HG02973 (cell line): ENCODE measurements at regions not wholly inside any gene's neighbourhood (a gene's known extent, or its start where the extent isn't known, plus 50 kb on each side); places are given as distances from the start of the nearest gene placed in this dataset.
"Not testable (repeated sequence)": the region's sequence is repeated elsewhere in the genome, so short reads cannot be mapped to it uniquely, and the experiment has no call there.

ENCODE experiments used
- ATAC-seq: cut with Tn5 transposase; IDR thresholded peaks from one replicate; pipeline ENCODE4 v1.9.1; 2021; ENCODE audit warnings: moderate library complexity; ENCODE audit not compliant: unreplicated experiment

- no peak for ATAC-seq
Observed at GRCh38 chr4:18635531-18635930, 614.0 kb upstream of the LCORL start.

DNA sequence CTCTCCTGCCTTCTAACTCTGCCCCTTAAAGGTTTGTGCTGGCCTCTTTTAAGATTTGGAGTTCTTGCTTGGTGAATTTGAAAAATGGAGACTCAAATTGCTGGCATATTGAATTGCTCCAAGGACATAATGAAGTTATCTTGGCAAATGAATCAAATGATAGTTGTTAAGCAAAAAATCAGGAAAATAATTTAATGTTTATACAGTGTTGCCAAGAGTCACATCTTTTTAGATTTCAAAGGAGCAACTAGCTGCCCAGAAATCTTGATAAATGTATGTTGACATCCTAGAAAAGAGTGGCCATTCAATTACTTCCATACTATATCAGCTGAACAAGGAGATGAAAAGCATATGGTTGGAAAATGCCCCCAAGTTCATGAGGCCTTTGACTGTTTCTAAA is 610.0 kb upstream of the LCORL start:
- no peak for ATAC-seq

DNA sequence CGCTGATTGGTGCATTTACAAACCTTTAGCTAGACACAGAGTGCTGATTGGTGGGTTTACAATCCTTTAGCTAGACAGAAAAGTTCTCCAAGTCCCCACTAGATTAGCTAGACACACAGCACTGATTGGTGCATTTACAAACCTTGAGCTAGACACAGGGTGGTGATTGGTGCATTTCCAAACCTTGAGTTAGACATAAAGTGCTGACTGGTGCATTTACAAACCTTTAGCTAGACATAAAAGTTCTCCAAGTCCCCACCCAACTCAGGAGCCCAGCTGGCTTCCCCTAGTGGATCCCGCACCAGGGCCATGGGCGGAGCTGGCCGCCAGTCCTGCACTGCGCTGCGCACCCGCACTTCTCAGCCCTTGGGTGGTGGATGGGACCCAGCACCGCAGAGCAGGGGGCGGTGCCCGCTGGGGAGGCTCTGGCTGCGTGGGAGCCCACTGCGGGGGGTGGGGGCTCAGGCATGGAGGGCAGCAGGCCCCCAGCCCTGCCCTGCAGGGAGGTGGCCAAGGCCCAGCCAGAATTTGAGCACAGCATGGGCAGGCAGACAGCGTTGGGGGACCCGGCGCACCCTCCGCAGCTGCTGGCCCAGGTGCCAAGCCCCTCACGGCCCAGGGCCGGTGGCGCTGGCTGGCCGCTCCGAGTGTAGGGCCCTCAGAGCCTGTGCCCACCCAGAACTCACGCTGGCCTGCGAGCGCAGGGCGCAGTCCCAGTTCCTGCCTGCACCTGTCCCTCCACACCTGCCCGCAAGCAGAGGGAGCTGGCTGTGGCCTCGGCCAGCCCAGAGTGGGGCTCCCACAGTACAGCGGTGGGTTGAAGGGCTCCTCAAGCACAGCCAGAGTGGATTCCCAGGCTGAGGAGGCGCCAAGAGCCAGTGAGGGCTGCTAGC is 608.9 kb upstream of the LCORL start:
- ATAC-seq, result no peak

GRCh38 chr4:18627447-18628005 is 606.0 kb upstream of the LCORL start:
- no peak for ATAC-seq

DNA sequence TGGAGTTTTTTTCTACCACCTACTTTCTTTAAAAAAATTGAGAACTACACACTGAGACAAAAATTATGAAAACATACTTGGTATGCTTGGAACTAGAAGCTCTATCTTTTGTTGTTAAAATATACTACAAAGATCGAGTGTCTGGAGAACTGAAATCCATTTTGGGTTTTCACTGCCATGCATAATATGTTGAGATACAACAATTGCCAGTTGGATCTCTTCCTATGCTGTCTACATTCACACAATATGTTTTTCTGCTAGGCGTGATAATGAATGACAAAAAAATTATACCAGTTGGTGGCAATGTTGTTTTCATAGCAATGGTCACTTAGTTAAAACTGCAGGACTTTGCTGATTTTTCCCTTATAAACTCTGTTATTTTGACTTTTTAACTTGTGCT is 605.4 kb upstream of the LCORL start:
- no peak for ATAC-seq

DNA sequence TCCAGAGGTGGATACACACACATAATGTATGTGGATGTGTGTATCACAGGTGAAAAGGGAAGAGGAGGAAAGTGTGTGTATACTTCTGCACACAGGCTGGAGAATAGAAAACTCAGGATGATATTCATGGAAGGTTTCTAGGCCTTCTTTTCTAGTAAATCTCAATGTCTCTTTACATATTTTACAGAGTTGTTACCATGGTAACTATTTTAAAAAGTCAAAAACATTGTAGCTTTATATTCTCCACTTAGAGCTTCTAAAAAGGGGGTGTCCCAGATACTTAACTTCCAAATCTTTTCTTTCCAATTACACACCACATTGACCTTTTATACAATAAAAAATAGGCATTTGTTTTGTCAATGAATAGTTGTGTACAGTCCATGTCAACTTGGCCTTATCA is 604.8 kb upstream of the LCORL start:
- ATAC-seq, result no peak

DNA sequence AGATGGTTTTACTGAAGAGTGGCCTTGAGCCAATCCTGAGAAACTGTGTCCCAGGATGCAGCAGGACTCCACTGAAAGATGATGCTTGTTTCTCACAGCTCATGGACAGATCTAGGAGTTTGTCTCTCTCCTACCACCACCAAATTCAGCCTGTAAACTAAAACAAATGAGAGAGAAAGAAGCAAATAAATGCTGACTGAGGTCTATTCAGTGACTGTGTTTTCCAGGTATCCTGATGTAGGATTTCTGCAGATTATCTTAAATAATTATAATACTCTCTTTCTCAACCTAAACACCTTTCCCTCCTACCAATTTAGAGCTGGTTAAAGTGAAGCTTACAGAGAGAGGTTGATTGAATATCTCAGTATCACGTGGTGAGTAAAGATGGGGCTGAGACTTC is 599.6 kb upstream of the LCORL start:
- no peak for ATAC-seq

DNA sequence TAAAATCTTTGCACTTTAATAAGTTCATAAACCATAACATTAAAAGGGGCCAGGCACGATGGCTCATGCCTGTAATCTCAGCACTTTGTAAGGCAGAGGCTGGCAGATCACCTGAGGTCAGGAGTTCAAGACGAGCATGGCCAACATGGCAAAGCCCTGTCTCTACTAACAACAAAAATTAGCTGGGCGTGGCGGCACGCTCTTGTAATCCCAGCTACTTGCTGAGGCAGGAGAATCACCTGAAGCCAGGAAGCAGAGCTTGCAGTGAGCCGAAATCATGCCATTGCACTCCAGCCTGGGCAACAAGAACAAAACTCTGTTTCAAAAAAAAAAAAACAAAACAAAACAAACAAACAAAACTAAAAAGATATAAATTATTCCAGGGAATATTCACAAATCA is 595.2 kb upstream of the LCORL start:
- ATAC-seq, result no peak

- no peak for ATAC-seq
Observed at GRCh38 chr4:18611026-18611425, 589.5 kb upstream of the LCORL start.

- no peak for ATAC-seq
Observed at GRCh38 chr4:18608908-18609533, 587.5 kb upstream of the LCORL start.

DNA sequence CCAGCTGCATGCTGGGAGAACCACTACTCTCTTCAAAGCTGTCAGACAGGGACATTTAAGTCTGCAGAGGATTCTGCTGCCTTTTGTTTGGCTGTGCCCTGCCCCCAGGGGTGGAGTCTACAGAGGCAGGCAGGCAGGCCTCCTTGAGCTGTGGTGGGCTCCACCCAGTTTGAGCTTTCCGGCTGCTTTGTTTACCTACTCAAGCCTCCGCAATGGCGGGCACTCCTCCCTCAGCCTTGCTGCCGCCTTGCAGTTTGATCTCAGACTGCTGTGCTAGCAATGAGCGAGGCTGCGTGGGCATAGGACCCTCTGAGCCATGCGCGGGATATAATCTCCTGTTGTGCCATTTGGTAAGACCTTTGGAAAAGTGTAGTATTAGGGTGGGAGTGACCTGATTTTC is 581.1 kb upstream of the LCORL start:
- not testable (repeated sequence) for ATAC-seq

GRCh38 chr4:18593297-18594002 is 571.9 kb upstream of the LCORL start:
- peak; percentile 85 for ATAC-seq

- ATAC-seq, result no peak
Observed at GRCh38 chr4:18582841-18583240, 561.3 kb upstream of the LCORL start.

DNA sequence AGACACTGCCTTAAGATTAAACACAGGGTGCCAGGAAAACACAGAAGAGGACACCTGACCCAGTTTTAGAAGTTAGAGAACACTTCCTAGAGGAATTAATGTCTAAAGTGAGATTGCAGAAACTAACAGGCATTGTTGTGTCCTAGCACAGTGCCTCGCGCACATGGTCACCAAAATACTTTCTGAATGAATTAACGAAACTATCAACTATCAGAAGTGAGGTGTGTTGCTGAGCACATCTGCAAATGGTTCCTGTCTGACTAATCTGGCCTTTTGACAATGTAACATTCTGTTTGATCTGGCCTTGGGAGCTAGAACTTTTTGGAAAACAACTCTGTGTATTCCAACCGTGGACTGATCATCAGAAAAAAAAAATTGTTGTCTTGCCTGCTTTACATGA is 556.8 kb upstream of the LCORL start:
- ATAC-seq, result no peak

GRCh38 chr4:18572481-18572880 is 550.9 kb upstream of the LCORL start:
- ATAC-seq, result no peak

DNA sequence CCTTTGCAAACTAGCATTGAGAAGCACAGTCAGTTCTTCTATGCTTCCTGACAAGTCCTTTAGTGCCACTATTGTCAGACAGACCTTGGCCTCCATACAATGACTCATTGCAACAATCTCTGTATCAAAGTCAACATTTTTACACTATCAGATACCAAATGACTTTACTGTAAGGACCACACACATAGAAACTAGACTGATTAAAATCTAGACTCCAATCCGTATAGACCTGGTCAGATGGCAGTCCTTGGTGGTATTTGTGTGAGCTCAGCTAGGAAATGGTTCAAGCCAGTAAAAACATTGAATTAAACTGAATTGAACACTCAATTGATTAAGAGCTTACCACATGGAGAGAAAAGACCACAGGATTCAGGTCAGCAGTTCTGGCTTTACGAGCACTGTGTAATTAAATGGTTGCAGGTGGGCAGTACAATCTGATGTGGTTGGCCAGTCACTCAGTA is 549.8 kb upstream of the LCORL start:
- no peak for ATAC-seq

DNA sequence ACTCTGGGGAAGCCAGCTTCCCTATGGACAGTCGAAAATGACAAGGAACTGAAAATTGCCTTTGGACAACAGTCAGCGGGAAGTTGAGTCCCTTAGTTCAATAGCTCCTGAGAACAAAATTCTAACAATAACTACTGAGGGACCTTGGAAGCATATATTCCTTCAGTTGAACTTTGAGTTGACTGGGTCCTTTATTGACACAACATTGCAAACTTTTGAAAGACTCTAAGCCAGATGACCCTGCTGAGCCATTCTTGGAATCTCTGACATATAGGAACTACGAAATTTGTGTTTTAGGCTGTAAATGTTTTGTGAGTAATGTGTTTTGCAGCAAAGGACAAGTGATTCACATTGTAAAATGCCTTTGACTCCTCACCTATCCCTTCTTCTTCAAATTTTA is 548.8 kb upstream of the LCORL start:
- no peak for ATAC-seq

DNA sequence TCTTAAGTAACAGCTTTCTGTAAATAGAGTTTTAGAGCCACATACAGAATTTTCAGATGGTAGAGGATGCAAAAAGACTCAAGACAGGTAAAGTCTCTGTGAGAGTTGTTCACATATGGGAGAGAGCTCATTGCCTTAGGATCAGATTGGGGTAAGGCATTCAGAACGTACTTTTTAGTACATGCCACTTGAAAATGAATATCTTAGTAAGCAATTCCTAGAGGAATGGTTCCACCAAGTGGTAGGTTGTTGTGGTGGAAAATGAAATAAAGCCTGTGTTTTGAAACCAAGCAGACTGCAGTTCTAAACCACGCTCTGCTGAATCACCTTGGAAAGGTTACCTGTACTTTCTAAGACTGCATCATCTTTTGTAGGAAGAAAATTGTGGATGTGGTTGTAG is 547.0 kb upstream of the LCORL start:
- no peak for ATAC-seq

DNA sequence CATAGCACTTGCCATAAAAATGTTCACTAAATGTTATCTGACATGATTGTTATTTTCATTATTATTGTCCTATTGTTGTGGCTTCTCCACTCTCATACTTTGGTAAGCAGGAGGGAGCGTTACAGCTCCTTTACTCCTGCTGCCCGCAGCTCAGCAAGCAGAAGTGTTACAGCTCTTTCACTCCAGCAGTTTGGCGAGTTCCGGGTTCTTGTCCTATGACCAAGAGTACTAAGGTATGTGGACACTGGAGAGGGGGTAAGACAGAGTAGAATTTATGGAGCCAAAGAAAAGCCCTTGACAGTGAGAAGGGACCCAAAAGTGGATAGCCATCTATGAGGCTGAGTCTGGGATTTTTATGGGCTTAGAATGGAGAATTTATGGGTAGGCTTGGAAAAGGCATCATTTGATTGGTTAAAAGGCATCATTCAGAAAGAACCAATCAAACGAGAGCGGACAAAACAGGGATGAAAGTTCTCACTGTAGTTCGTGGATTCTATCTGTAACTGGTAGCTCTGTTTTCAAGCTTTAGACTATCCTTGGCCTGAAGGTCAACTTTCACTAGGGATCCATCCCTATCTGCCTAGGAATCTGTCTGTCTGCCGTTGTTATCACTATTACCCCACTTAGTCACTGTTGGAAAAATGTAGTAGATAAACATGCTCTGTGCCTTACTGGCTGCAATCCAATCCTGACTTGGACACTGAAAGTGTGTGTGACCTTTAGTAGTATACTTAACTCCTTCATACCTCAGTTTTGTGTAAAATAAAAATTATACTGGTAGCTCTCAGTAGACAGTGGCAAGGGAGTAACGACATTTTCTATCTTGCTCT is 545.6 kb upstream of the LCORL start:
- no peak for ATAC-seq

DNA sequence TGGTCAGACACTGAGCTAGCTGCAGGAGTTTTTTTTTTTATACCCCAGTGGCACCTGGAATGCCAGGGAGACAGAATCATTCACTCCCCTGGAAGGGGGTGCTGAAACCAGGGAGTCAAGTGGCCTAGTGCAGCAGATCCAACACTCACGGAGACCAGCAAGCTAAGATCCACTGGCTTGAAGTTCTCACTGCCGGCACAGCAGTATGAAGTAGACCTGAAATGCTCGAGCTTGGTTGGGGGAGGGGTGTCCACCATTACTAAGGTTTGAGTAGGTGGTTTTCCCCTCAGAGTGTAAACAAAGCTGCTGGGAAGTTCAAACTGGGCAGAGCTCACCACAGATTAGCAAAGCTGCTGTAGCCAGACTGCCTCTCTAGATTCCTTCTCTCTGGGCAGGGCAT is 537.9 kb upstream of the LCORL start:
- no peak for ATAC-seq

DNA sequence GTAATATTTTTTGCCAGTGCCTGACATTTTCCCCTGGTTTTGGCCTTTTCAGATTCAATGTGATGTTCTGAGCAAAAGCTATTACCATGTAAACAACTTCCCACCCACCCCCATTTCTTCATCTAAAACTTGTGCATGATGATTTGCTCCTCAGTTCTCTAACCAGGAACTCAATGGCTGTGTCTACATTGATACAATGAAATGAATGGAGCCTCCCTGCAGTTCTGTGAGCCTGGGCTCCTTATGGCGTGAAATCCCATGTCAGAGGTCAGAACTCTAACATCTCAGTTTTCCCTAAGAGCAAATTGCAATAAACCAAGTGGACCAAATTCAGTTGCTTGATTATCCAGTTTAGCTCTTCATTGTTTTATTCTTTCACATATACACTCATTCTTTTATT is 534.8 kb upstream of the LCORL start:
- ATAC-seq, result no peak
